Adrenal gland (tissue), 9 donors: ENCODE measurements at regions not wholly inside any gene's neighbourhood (a gene's known extent, or its start where the extent isn't known, plus 50 kb on each side); places are given as distances from the start of the nearest gene placed in this dataset.

Experiments
- DNase-seq, 7 donors: peaks; one replicate each; pipeline ENCODE4 v3.0.0-alpha.2; 2019 to 2020
- H3K27ac ChIP-seq, 5 donors: fragments of 200-600 bp; sonication (generic) in 4 of 5; 1 replicate in 3 of 5; 2 replicates in 2 of 5; pipeline versions ENCODE4 v1.5.1 to v1.8.0; 2016 to 2020; ENCODE audit warnings: mild to moderate bottlenecking in 1 of 5
- H3K27me3 ChIP-seq: fragments of 200-600 bp; 2 replicates; pipeline ENCODE4 v1.8.0; 2021
- H3K36me3 ChIP-seq, 2 donors: fragments of 200-600 bp; replicated peaks in 1 of 2; 1 replicate in 1 of 2; 2 replicates in 1 of 2; pipeline versions ENCODE4 v1.5.1 to v1.8.0; 2018 to 2022
- H3K4me1 ChIP-seq, 2 donors: fragments of 200-600 bp; replicated peaks in 1 of 2; 1 replicate in 1 of 2; 2 replicates in 1 of 2; pipeline versions ENCODE4 v1.5.1 to v1.8.0; 2018 to 2021
- H3K4me3 ChIP-seq, 4 donors: fragments of 200-600 bp; sonication (generic) in 3 of 4; one replicate each; pipeline ENCODE4 v1.5.1; 2016 to 2018
- H3K9me3 ChIP-seq, 3 donors: fragments of 200-600 bp; sonication (generic) in 1 of 3; replicated peaks in 1 of 3; 1 replicate in 2 of 3; 2 replicates in 1 of 3; pipeline versions ENCODE4 v1.5.1 to v1.8.0; 2016 to 2021
- POLR2A ChIP-seq, 2 donors: fragments of 450-650 bp; IDR thresholded peaks; one replicate each; pipeline ENCODE4 v1.6.1; 2017; ENCODE audit warnings: antibody characterized with exemption in 2 of 2, mild to moderate bottlenecking in 2 of 2, moderate library complexity in 1 of 2
- WGBS, 4 donors: extraction: QIAGEN DNeasy Blood & Tissue Kit in 2 of 4; methylation state at CpG; one replicate each; pipeline versions ENCODE4 v1.1.5 to v1.1.7; 2013 to 2017; 5-methylcytosine and 5-hydroxymethylcytosine counted together
- intact Hi-C, 2 donors: fragments of 100-400 bp; cut with DNase I; formaldehyde crosslinking; loops; one replicate each; pipeline versions ENCODE4 v1.14.1 to v1.15.0; 2022 to 2023
- TF ChIP-seq, protein P1 (sequence below), 6 experiments: fragments of 450-650 bp in 4 of 6; fragments of 200-600 bp in 2 of 6; sonication (generic) in 1 of 6; IDR thresholded peaks; 1 replicate in 5 of 6; 2 replicates in 1 of 6; pipeline versions ENCODE4 v1.5.1 to v1.8.0; 2016 to 2021; ENCODE audit warnings: antibody characterized with exemption in 6 of 6, mild to moderate bottlenecking in 2 of 6, moderate library complexity in 1 of 6
- donor health status: healthy with polysubstance abuse.
- donor health status: Bipolar disorder and iron deficiency.
- donor health status: DM: yes; HTN: yes; CAD: no.
- donor health status: DM: no; HTN: no; CAD: no.
- donor health status: DM: no; HTN: no; CAD: no.

DNA sequence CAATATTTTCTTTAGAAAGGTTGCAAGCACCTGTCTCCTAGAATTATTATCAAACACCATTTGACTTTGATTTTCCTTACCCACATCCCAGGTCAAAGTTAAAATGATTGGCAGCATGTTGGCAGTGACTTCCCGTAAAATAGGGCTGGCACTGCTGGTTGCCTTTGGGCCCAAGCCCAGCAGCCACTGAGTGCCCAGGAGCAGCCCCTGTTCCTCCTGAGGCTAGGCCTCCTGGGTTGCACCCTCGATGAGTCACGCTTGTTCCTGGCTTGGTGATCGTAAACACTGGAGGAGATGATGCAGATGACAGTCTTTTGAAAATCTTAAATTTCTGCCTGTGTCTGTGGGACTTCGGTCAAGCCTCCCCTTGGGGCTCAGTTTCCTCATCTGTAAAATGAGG is 290.0 kb downstream of the TLE3 start:
- Histone ChIP-seq H3K4me1 (no peaks in the 10 kb centered on the region), H3K4me3 (no peak overlapping the region), H3K27ac (no peak overlapping the region), H3K36me3 (no peaks in the 10 kb centered on the region), H3K9me3 (no peaks in the 10 kb centered on the region), H3K27me3 (peaks cover 3% of the 10 kb centered on the region)
- TF ChIP-seq, protein P1, sequence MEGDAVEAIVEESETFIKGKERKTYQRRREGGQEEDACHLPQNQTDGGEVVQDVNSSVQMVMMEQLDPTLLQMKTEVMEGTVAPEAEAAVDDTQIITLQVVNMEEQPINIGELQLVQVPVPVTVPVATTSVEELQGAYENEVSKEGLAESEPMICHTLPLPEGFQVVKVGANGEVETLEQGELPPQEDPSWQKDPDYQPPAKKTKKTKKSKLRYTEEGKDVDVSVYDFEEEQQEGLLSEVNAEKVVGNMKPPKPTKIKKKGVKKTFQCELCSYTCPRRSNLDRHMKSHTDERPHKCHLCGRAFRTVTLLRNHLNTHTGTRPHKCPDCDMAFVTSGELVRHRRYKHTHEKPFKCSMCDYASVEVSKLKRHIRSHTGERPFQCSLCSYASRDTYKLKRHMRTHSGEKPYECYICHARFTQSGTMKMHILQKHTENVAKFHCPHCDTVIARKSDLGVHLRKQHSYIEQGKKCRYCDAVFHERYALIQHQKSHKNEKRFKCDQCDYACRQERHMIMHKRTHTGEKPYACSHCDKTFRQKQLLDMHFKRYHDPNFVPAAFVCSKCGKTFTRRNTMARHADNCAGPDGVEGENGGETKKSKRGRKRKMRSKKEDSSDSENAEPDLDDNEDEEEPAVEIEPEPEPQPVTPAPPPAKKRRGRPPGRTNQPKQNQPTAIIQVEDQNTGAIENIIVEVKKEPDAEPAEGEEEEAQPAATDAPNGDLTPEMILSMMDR (IDR thresholded peaks at IDR 0.05): no peak
- TF ChIP-seq POLR2A (IDR thresholded peaks at IDR 0.05): no peak
- 49 to 74% (median 72%) methylated on average over 5 of the region's 5 CpGs for WGBS, 4 donors
- intact Hi-C loops: no loop called here
- peak in 1 of 7 donors; percentile 16 for DNase-seq

DNA sequence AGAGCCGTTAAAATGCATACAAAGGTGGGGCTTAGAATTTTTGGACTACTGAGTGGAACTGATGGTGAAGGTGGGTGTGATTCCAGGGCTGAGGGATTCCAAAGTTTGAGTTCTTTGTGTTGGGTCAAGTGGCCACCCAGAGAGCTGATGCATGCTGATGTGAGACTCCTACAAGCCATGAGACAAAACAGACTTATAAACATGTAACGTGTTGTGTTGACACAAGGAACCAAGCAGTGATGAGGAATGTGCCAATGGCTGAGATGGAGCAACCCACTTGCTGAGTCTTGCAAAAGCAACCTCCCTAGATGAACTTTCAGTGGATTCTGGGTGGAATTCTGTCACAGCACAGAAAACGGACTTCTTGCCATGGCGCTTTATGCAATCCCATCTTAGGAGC is 289.0 kb downstream of the TLE3 start:
- Histone ChIP-seq H3K27ac (no peak overlapping the region), H3K4me3 (no peak overlapping the region), H3K36me3 (no peaks in the 10 kb centered on the region), H3K27me3 (peaks cover 6% of the 10 kb centered on the region), H3K9me3 (no peaks in the 10 kb centered on the region), H3K4me1 (no peaks in the 10 kb centered on the region)
- intact Hi-C loops: no loop called here
- 76 to 86% (median 82%) methylated on average over 4 of the region's 4 CpGs for WGBS, 4 donors
- no peak for DNase-seq
- TF ChIP-seq, protein P1 (IDR thresholded peaks at IDR 0.05): no peak
- no peak for TF ChIP-seq POLR2A (IDR thresholded peaks at IDR 0.05)

DNA sequence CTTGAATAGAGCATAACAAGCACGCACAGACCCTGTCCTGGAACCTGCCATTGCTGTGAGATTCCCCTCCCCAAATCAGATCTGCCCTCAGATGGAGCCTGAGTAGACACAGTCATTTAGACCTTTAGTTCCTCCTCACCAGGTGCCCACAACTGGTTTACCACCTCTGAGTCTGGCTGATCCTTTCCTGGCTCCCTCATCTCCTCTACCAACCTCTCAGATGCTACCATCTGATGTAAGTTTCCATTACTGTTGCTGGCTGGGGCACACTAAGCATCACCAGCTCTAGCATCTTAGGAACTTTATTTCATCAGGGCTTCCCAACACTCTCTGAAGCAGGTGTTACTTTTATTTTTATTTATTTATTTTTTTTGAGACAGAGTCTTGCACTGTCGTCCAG is 288.3 kb downstream of the TLE3 start:
- peaks cover 6% of the 10 kb centered on the region for H3K27me3 ChIP-seq
- no peak for DNase-seq
- H3K4me3 ChIP-seq: no peak overlapping the region
- WGBS, 4 donors: 76 to 96% (median 86%) methylated on average over 1 to 2 of the region's 2 CpGs
- intact Hi-C loops: no loop called here
- H3K9me3 ChIP-seq: no peaks in the 10 kb centered on the region
- TF ChIP-seq, protein P1 (IDR thresholded peaks at IDR 0.05): no peak
- TF ChIP-seq POLR2A (IDR thresholded peaks at IDR 0.05): no peak
- no peaks in the 10 kb centered on the region for H3K4me1 ChIP-seq
- no peak overlapping the region for H3K27ac ChIP-seq
- H3K36me3 ChIP-seq: no peaks in the 10 kb centered on the region

DNA sequence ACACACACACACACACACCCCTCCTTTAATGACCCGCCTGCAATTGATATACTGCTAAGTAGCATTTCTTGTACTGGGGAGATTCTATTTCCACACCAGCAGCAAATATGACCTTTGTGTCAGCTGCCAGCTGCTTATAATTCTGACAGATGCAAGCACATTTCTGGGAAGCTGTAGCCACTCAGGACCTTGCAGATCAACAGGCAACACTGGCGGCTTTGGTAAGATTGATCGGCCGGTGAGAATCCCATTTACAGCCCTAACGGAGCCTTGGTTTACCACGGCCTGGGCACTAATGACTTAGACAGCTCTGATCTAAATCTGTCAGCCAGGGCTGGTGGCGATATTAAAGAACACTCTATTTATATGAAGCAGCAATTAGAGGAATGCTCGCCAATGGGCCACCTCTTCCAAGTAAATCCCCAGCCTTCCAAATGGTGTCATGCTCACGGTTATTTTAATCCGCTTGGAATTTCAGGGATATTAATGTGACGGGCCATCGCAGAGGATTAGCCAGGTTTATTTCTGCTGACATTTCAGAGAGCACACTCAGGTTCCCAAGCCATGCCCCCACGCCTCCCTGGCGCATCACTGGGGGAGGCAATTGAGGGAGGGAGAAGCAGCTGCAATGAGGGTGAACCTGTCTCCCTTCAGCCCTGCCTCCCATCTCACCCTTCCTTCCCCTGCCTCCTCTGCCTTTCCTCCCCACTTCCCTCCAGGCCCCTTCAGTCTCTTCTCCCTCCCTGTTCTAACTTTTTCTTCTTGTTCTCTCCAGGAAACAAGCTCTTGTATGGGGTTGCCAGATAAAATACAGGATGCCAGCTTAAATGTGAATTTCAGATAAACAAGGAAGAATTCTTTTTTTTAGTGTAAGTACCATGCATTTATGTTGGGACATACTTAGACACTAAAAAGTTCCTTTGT is 287.0 kb downstream of the TLE3 start:
- no peak overlapping the region for H3K27ac ChIP-seq
- no peaks in the 10 kb centered on the region for H3K9me3 ChIP-seq
- intact Hi-C loops: no loop called here
- no peaks in the 10 kb centered on the region for H3K4me1 ChIP-seq
- H3K36me3 ChIP-seq: no peaks in the 10 kb centered on the region
- H3K27me3 ChIP-seq: peaks cover 6% of the 10 kb centered on the region
- no peak overlapping the region for H3K4me3 ChIP-seq
- TF ChIP-seq, protein P1 (IDR thresholded peaks at IDR 0.05): no peak
- TF ChIP-seq POLR2A (IDR thresholded peaks at IDR 0.05): no peak
- DNase-seq: no peak
- 73 to 81% (median 75%) methylated on average over 8 to 14 of the region's 14 CpGs for WGBS, 4 donors
